ENCODE measurements at regions not wholly inside any gene's neighbourhood (a gene's known extent, or its start where the extent isn't known, plus 50 kb on each side); places are given as distances from the start of the nearest gene placed in this dataset.

GRCh38 chr16:51953286-51953985 lies 593.5 kb downstream of the TOX3 start:
- TF ChIP-seq, protein P1, sequence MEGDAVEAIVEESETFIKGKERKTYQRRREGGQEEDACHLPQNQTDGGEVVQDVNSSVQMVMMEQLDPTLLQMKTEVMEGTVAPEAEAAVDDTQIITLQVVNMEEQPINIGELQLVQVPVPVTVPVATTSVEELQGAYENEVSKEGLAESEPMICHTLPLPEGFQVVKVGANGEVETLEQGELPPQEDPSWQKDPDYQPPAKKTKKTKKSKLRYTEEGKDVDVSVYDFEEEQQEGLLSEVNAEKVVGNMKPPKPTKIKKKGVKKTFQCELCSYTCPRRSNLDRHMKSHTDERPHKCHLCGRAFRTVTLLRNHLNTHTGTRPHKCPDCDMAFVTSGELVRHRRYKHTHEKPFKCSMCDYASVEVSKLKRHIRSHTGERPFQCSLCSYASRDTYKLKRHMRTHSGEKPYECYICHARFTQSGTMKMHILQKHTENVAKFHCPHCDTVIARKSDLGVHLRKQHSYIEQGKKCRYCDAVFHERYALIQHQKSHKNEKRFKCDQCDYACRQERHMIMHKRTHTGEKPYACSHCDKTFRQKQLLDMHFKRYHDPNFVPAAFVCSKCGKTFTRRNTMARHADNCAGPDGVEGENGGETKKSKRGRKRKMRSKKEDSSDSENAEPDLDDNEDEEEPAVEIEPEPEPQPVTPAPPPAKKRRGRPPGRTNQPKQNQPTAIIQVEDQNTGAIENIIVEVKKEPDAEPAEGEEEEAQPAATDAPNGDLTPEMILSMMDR (IDR thresholded peaks at IDR 0.05; ENCODE audit: poor library complexity), result no peak
- TF ChIP-seq EZH2 (IDR thresholded peaks at IDR 0.05; ENCODE audit: borderline replicate concordance), result no peak
